ENCODE measurements at regions not wholly inside any gene's neighbourhood (a gene's known extent, or its start where the extent isn't known, plus 50 kb on each side); places are given as distances from the start of the nearest gene placed in this dataset.

DNA sequence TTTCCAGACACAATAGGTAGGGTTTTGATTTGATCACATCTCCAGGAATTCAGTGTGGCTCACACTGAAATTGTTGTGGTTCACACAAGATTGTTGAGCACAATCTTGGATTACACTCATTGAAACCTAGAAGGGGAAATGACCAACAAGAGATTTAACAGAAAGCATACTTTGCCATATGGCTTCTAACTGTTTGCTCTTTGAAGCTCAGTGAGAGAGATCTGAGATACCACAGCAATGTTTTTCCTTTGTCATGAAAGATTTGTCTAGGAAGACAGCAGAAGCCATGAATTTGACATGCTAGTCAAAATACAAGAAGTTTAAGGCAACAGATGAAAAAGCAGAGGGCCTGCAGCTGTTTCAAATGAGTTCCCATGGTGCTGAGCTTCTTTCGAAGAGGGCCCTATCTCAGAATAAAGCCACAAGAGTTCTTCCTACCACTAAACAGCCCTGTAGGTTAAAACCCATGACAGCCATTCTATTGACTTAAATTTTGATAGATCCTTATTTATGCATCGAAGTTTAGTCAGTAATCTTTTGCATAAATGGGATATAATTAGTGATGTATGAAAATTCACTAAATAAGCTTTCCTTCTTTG, 650.4 kb downstream of the LTN1 start:
- H3K4me3 Mint-ChIP-seq: no peak overlapping the region
- no peaks in the 10 kb centered on the region for H3K36me3 Mint-ChIP-seq (ENCODE audit: low read depth)
- no peak overlapping the region for H3K27ac Mint-ChIP-seq
- no peaks in the 10 kb centered on the region for H3K9me3 Mint-ChIP-seq
- TF ChIP-seq, protein P1, sequence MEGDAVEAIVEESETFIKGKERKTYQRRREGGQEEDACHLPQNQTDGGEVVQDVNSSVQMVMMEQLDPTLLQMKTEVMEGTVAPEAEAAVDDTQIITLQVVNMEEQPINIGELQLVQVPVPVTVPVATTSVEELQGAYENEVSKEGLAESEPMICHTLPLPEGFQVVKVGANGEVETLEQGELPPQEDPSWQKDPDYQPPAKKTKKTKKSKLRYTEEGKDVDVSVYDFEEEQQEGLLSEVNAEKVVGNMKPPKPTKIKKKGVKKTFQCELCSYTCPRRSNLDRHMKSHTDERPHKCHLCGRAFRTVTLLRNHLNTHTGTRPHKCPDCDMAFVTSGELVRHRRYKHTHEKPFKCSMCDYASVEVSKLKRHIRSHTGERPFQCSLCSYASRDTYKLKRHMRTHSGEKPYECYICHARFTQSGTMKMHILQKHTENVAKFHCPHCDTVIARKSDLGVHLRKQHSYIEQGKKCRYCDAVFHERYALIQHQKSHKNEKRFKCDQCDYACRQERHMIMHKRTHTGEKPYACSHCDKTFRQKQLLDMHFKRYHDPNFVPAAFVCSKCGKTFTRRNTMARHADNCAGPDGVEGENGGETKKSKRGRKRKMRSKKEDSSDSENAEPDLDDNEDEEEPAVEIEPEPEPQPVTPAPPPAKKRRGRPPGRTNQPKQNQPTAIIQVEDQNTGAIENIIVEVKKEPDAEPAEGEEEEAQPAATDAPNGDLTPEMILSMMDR (IDR thresholded peaks at IDR 0.05): no peak
- H3K4me1 Mint-ChIP-seq: no peaks in the 10 kb centered on the region
- H3K27me3 Mint-ChIP-seq (ENCODE audit: low read depth, poor library complexity): no peaks in the 10 kb centered on the region
- no peak for DNase-seq

DNA sequence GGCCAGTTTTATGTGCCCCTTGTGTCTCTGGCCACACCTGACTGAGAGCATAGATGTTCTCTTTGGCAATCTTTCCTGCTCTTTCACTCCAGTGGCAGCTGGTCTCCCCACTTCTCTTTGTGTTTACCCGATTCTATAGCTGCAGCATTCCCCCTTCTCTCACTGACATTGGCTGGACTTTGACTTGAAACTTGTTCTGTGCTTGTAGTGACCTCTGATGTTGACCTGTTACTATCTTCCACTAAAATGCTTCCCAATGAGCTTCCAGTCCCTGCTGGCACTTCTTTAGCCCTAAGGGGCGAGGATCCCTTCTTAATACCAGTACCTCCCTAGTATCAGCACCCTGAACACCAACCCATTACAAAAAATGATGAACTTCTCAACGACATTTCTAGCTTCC, 653.3 kb downstream of the LTN1 start:
- no peak for DNase-seq
- no peak overlapping the region for H3K27ac Mint-ChIP-seq

DNA sequence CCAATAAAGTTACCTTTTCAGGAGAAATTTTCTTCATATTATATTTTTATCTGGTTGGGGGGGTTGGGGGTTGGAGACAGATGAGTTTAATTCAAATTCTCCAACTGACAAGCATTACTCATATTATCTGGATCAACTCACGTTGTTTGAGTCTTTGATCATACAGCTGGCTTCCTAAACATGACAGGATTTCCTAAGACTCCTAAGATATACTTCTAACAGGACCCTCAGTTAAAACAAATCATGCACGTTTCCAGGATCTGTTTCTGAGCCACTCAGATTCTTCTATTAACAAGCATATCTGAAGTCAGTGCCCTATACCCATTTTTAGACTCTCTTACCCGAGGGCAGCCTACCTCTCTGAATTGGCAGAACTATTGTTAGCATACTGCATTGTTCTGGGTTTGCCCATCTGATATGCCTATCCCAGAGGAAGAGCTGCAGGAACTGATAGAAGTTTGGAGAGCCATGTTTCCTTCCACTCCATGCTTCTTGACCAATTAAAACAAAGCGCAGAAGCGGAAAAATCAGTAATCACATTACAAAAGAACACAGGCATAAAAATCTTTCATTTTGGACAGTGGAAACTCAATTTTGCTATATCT, 653.9 kb downstream of the LTN1 start:
- no peaks in the 10 kb centered on the region for H3K27me3 Mint-ChIP-seq (ENCODE audit: low read depth, poor library complexity)
- no peak for DNase-seq
- TF ChIP-seq, protein P1 (IDR thresholded peaks at IDR 0.05): no peak
- no peak overlapping the region for H3K27ac Mint-ChIP-seq
- H3K9me3 Mint-ChIP-seq: no peaks in the 10 kb centered on the region
- no peaks in the 10 kb centered on the region for H3K4me1 Mint-ChIP-seq
- no peak overlapping the region for H3K4me3 Mint-ChIP-seq
- H3K36me3 Mint-ChIP-seq (ENCODE audit: low read depth): no peaks in the 10 kb centered on the region

More for the DNA sequence above, 653.3 kb downstream of the LTN1 start:
- TF ChIP-seq, protein P1 (IDR thresholded peaks at IDR 0.05): no peak
- no peaks in the 10 kb centered on the region for H3K36me3 Mint-ChIP-seq (ENCODE audit: low read depth)
- no peak overlapping the region for H3K4me3 Mint-ChIP-seq
- H3K4me1 Mint-ChIP-seq: no peaks in the 10 kb centered on the region
- no peaks in the 10 kb centered on the region for H3K9me3 Mint-ChIP-seq
- no peaks in the 10 kb centered on the region for H3K27me3 Mint-ChIP-seq (ENCODE audit: low read depth, poor library complexity)

DNA sequence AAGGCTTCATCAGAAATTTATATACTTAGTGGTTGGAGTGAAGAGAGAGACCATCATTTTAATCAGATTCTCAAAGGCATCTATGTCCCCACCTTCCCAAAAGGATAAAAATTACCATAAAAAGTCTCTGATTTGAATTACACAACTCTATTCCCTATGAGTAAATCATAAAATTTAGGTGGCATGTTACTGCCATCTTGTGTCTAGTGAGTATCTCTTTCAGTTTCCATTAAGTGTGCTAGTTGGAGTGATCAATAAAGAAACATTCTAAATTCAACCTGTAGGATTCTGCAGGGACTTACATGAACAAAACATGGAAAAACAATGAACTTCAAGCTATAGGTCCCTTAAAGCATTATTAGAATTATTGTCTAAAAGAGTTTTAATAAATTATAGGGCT, 655.4 kb downstream of the LTN1 start:
- no peaks in the 10 kb centered on the region for H3K4me1 Mint-ChIP-seq
- no peaks in the 10 kb centered on the region for H3K9me3 Mint-ChIP-seq
- H3K27ac Mint-ChIP-seq: no peak overlapping the region
- H3K36me3 Mint-ChIP-seq (ENCODE audit: low read depth): no peaks in the 10 kb centered on the region
- no peaks in the 10 kb centered on the region for H3K27me3 Mint-ChIP-seq (ENCODE audit: low read depth, poor library complexity)
- TF ChIP-seq, protein P1 (IDR thresholded peaks at IDR 0.05): no peak
- no peak overlapping the region for H3K4me3 Mint-ChIP-seq
- DNase-seq: no peak

DNA sequence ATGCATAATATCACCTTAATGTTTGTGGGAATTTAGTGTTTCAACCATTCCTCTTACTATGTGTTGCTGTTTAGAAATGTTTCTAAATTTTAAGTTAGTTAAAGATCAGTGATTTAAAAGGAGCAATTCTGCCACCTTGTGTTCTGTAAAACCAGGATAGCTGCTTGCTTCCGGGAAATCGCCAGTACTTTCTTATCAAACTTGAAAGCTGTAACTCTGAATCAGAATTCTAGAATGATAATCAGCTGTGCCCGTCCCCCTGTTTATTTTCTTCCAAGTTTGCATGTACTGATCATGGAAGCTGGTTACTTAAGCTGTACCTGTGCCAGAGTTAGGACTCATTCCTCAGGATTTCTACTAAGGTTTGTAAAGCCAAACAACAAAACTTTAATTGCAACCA, 656.4 kb downstream of the LTN1 start:
- TF ChIP-seq, protein P1 (IDR thresholded peaks at IDR 0.05): no peak
- DNase-seq: no peak
- no peak overlapping the region for H3K27ac Mint-ChIP-seq
- H3K36me3 Mint-ChIP-seq (ENCODE audit: low read depth): no peaks in the 10 kb centered on the region
- H3K27me3 Mint-ChIP-seq (ENCODE audit: low read depth, poor library complexity): peaks cover under 1% of the 10 kb centered on the region
- no peaks in the 10 kb centered on the region for H3K4me1 Mint-ChIP-seq
- H3K4me3 Mint-ChIP-seq: no peak overlapping the region
- no peaks in the 10 kb centered on the region for H3K9me3 Mint-ChIP-seq

DNA sequence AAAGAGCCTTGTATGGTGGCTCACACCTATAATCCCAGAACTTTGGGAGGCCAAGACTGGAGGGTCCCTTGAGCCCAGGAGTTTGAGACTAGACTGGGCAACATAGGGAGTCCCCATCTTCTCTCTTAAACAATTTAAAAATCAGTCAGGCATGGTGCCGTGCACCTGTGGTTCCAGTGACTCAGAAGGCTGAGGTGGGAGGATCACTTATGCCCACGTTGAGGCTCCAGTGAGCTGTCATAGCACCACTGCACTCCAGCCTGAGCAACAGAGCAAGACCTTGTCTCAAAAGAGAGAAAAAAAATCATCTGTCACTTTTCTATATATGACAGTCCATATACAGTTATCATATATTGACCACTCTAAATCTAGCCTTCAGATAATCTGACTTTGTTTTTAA, 658.3 kb downstream of the LTN1 start:
- H3K9me3 Mint-ChIP-seq: peaks cover 7% of the 10 kb centered on the region
- no peak for DNase-seq
- H3K27ac Mint-ChIP-seq: no peak overlapping the region
- TF ChIP-seq, protein P1 (IDR thresholded peaks at IDR 0.05): no peak
- H3K4me1 Mint-ChIP-seq: no peaks in the 10 kb centered on the region
- no peaks in the 10 kb centered on the region for H3K36me3 Mint-ChIP-seq (ENCODE audit: low read depth)
- H3K4me3 Mint-ChIP-seq: no peak overlapping the region
- H3K27me3 Mint-ChIP-seq (ENCODE audit: low read depth, poor library complexity): peaks cover 12% of the 10 kb centered on the region

All from nephron progenitor cell (in vitro differentiated cells).